Trophoblast cell (in vitro differentiated cells and primary cell): ENCODE measurements at regions not wholly inside any gene's neighbourhood (a gene's known extent, or its start where the extent isn't known, plus 50 kb on each side); places are given as distances from the start of the nearest gene placed in this dataset.
"Not testable (repeated sequence)": the region's sequence is repeated elsewhere in the genome, so short reads cannot be mapped to it uniquely, and the experiment has no call there.

Experiments
- DNase-seq, 2 donors: peaks; one replicate each; pipeline ENCODE4 v3.0.0-alpha.2; 2016
- H2AFZ ChIP-seq: 2 replicates; pipeline ENCODE4 v1.6.1; 2013; ENCODE audit warnings: low read length, moderate library complexity, mild to moderate bottlenecking; ENCODE audit not compliant: insufficient read depth, poor library complexity
- H2AK5ac ChIP-seq: 2 replicates; pipeline ENCODE4 v1.6.1; 2013; ENCODE audit warnings: mild to moderate bottlenecking, low read length
- H2BK120ac ChIP-seq: 2 replicates; pipeline ENCODE4 v1.6.1; 2013; ENCODE audit warnings: low read length, mild to moderate bottlenecking, moderate library complexity; ENCODE audit not compliant: insufficient read depth, poor library complexity
- H2BK12ac ChIP-seq: 2 replicates; pipeline ENCODE4 v1.6.1; 2013; ENCODE audit warnings: mild to moderate bottlenecking, low read length, moderate library complexity
- H2BK5ac ChIP-seq: 2 replicates; pipeline ENCODE4 v1.6.1; 2013; ENCODE audit warnings: low read length, low read depth, moderate library complexity, mild to moderate bottlenecking; ENCODE audit not compliant: poor library complexity
- H3K14ac ChIP-seq: 2 replicates; pipeline ENCODE4 v1.6.1; 2013; ENCODE audit warnings: mild to moderate bottlenecking, low read length
- H3K18ac ChIP-seq: 2 replicates; pipeline ENCODE4 v1.6.1; 2013; ENCODE audit warnings: mild to moderate bottlenecking, low read length
- H3K23ac ChIP-seq: 2 replicates; pipeline ENCODE4 v1.6.1; 2013; ENCODE audit warnings: low read length
- H3K27ac ChIP-seq: 2 replicates; pipeline ENCODE4 v1.5.1; 2013; ENCODE audit warnings: low read depth, mild to moderate bottlenecking, inconsistent platforms, low read length, moderate library complexity
- H3K27me3 ChIP-seq: 2 replicates; pipeline ENCODE4 v1.6.1; 2013; ENCODE audit warnings: inconsistent platforms, mild to moderate bottlenecking, low read length, moderate library complexity; ENCODE audit not compliant: insufficient read depth
- H3K36me3 ChIP-seq, 2 experiments: 1 replicate in 1 of 2; 2 replicates in 1 of 2; pipeline ENCODE4 v1.6.1; 2013; ENCODE audit warnings: low read length in 2 of 2, mild to moderate bottlenecking in 2 of 2, moderate library complexity in 1 of 2; ENCODE audit not compliant: insufficient read depth in 2 of 2, control insufficient read depth in 1 of 2
- H3K4ac ChIP-seq: 2 replicates; pipeline ENCODE4 v1.6.1; 2013; ENCODE audit warnings: low read depth, mild to moderate bottlenecking, low read length, moderate library complexity
- H3K4me1 ChIP-seq, 2 experiments: 1 replicate in 1 of 2; 2 replicates in 1 of 2; pipeline ENCODE4 v1.6.1; 2013; ENCODE audit warnings: low read length in 2 of 2, mild to moderate bottlenecking in 2 of 2, moderate library complexity in 1 of 2; ENCODE audit not compliant: insufficient read depth in 2 of 2, control insufficient read depth in 1 of 2
- H3K4me2 ChIP-seq: 2 replicates; pipeline ENCODE4 v1.6.1; 2013; ENCODE audit warnings: inconsistent platforms, mild to moderate bottlenecking, low read length, moderate library complexity
- H3K4me3 ChIP-seq: 2 replicates; pipeline ENCODE4 v1.5.1; 2013; ENCODE audit warnings: mild to moderate bottlenecking, low read depth, low read length, inconsistent platforms
- H3K79me1 ChIP-seq: one replicate; pipeline ENCODE4 v1.6.1; 2013; ENCODE audit warnings: low read length
- H3K79me2 ChIP-seq: 2 replicates; pipeline ENCODE4 v1.6.1; 2013; ENCODE audit warnings: low read length, mild to moderate bottlenecking; ENCODE audit not compliant: control insufficient read depth, insufficient read depth, poor library complexity
- H3K9ac ChIP-seq: 2 replicates; pipeline ENCODE4 v1.6.1; 2013; ENCODE audit warnings: mild to moderate bottlenecking, low read length
- H3K9me3 ChIP-seq: 2 replicates; pipeline ENCODE4 v1.6.1; 2013; ENCODE audit warnings: low read depth, mild to moderate bottlenecking, control low read depth, inconsistent platforms, low read length; ENCODE audit not compliant: insufficient read depth
- H4K12ac ChIP-seq: 2 replicates; pipeline ENCODE4 v1.6.1; 2013; ENCODE audit warnings: low read depth, mild to moderate bottlenecking, low read length, moderate library complexity
- H4K8ac ChIP-seq: 2 replicates; pipeline ENCODE4 v1.6.1; 2013; ENCODE audit warnings: low read depth, mild to moderate bottlenecking, low read length, moderate library complexity
- H4K91ac ChIP-seq: one replicate; pipeline ENCODE4 v1.6.1; 2013; ENCODE audit warnings: low read depth, mild to moderate bottlenecking, low read length, moderate library complexity
- WGBS: extraction: QIAGEN DNeasy Blood & Tissue Kit; methylation state at CpG from one replicate; pipeline ENCODE4 v1.1.7; 2013; ENCODE audit warnings: missing lambda C conversion rate; ENCODE audit not compliant: insufficient read length, insufficient coverage; ENCODE audit errors: extremely low coverage; 5-methylcytosine and 5-hydroxymethylcytosine counted together

DNA sequence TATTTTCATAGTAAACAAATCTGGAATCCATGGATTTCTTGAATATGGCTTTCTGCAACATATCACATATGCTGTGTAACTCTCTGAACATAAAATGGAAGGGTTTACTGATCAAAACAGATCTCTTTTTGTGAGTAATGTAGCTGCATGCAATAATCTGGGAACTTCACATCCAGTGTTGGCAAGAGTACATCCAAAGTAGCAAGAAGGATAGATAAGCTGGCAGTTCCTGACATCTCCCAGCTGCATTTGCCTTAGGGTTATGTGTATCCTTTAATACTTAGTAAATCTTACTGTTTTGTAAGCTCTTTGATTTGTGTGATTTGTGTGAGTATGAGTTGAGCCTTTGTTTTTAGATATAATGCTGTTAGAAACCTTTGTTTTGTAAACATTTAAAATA, 280.4 kb upstream of the CNTN5 start:
- no peak overlapping the region for H4K8ac ChIP-seq
- no peaks in the 10 kb centered on the region for H3K79me1 ChIP-seq
- no peak overlapping the region for H2BK120ac ChIP-seq
- no peaks in the 10 kb centered on the region for H3K36me3 ChIP-seq
- H2BK5ac ChIP-seq: no peak overlapping the region
- H3K79me2 ChIP-seq: no peaks in the 10 kb centered on the region
- H2AFZ ChIP-seq: no peak overlapping the region
- H3K4me2 ChIP-seq: no peak overlapping the region
- H3K9ac ChIP-seq: no peak overlapping the region
- H2AK5ac ChIP-seq: no peak overlapping the region
- no peak overlapping the region for H3K4ac ChIP-seq
- no peak overlapping the region for H3K27ac ChIP-seq
- H2BK12ac ChIP-seq: no peak overlapping the region
- H3K14ac ChIP-seq: no peak overlapping the region
- no peak overlapping the region for H3K18ac ChIP-seq
- no peaks in the 10 kb centered on the region for H3K9me3 ChIP-seq
- no peak for DNase-seq
- no peaks in the 10 kb centered on the region for H3K27me3 ChIP-seq
- no peak overlapping the region for H3K23ac ChIP-seq
- H3K4me3 ChIP-seq: no peak overlapping the region
- H4K12ac ChIP-seq: no peak overlapping the region
- H4K91ac ChIP-seq: no peak overlapping the region
- no peaks in the 10 kb centered on the region for H3K4me1 ChIP-seq

DNA sequence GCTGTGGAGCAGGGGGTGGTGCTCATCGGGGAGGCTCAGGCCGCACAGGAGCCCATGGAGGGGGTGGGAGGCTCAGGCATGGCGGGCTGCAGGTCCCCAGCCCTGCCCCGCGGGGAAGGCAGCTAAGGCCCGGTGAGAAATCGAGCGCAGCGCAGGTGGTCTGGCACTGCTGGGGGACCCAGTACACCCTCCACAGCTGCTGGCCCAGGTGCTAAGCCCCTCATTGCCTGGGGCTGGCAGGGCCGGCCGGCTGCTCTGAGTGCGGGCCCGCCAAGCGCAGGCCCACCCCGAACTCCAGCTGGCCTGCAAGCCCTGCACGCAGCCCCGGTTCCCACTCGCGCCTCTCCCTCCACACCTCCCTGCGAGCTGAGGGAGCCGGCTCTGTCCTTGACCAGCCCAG, 257.3 kb upstream of the CNTN5 start:
- H3K4me3 ChIP-seq, H3K36me3 ChIP-seq, H3K14ac ChIP-seq, H3K23ac ChIP-seq, H4K91ac ChIP-seq, H4K8ac ChIP-seq, H3K27me3 ChIP-seq, H3K4me2 ChIP-seq, H3K79me1 ChIP-seq, DNase-seq, H3K18ac ChIP-seq, H3K79me2 ChIP-seq, H3K9ac ChIP-seq, H3K4ac ChIP-seq, H2BK5ac ChIP-seq, H2AK5ac ChIP-seq, H3K9me3 ChIP-seq, H2BK120ac ChIP-seq, H4K12ac ChIP-seq, H3K4me1 ChIP-seq, H2BK12ac ChIP-seq, H3K27ac ChIP-seq, H2AFZ ChIP-seq: not testable (repeated sequence)
- no CpG with 5 or more reads among the region's 21 CpGs for WGBS

DNA sequence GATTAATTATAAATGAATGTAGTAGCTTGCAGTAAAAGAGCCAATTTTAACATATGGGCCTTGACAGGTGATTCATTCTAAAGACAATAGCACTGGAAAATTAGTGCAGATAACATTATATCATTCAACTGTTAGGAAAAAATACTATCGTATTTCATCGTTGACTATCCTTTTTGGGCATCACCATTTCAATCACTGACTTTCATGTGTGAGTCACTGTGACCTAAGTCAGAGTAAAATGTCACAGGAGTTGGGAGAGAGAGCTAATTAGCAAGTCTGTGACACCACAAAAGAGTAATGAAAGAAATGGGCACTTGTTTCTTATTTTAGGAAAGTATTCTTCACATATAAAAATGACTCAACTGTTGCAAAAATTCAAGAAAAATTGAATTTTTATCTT, 253.8 kb upstream of the CNTN5 start:
- Histone ChIP-seq H3K4me2 (no peak overlapping the region), H4K91ac (no peak overlapping the region), H3K4me3 (no peak overlapping the region), H3K9me3 (peaks cover 2% of the 10 kb centered on the region), H2AK5ac (no peak overlapping the region), H3K23ac (no peak overlapping the region), H3K27ac (no peak overlapping the region), H2BK12ac (no peak overlapping the region), H3K79me2 (no peaks in the 10 kb centered on the region), H2BK5ac (no peak overlapping the region), H3K36me3 (no peaks in the 10 kb centered on the region), H3K9ac (no peak overlapping the region), H3K4me1 (no peaks in the 10 kb centered on the region), H3K18ac (no peak overlapping the region), H3K27me3 (no peaks in the 10 kb centered on the region), H3K79me1 (no peaks in the 10 kb centered on the region), H2AFZ (no peak overlapping the region), H2BK120ac (no peak overlapping the region), H4K12ac (no peak overlapping the region), H3K4ac (no peak overlapping the region), H3K14ac (no peak overlapping the region), H4K8ac (no peak overlapping the region)
- WGBS: no CpG with 5 or more reads among the region's 2 CpGs
- no peak for DNase-seq

DNA sequence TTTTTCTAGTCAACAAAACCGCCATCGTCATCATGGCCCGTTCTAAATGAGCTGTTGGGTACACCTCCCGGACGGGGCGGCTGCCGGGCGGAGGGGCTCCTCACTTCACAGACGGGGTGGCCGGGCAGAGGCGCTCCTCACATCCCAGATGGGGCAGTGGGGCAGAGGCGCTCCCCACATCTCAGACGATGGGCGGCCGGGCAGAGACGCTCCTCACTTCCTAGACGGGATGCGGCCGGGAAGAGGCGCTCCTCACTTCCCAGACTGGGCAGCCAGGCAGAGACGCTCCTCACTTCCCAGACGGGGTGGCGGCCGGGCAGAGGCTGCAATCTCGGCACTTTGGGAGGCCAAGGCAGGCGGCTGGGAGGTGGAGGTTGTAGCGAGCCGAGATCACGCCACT, 250.7 kb upstream of the CNTN5 start:
- H4K8ac ChIP-seq, DNase-seq, H3K4me1 ChIP-seq, H2BK12ac ChIP-seq, H3K18ac ChIP-seq, H2AK5ac ChIP-seq, H3K27me3 ChIP-seq, H3K9me3 ChIP-seq, H3K79me1 ChIP-seq, H3K9ac ChIP-seq, H4K91ac ChIP-seq, H4K12ac ChIP-seq, H3K14ac ChIP-seq, H2BK120ac ChIP-seq, H3K36me3 ChIP-seq, H3K4me3 ChIP-seq, H3K4me2 ChIP-seq, H2AFZ ChIP-seq, H3K4ac ChIP-seq, H3K27ac ChIP-seq, H3K23ac ChIP-seq, H3K79me2 ChIP-seq, H2BK5ac ChIP-seq: not testable (repeated sequence)
- no CpG with 5 or more reads among the region's 29 CpGs for WGBS

- Histone ChIP-seq H4K91ac (no peak overlapping the region), H3K9ac (no peak overlapping the region), H3K4ac (no peak overlapping the region), H3K79me1 (no peaks in the 10 kb centered on the region), H2BK12ac (no peak overlapping the region), H2BK5ac (no peak overlapping the region), H3K18ac (no peak overlapping the region), H2BK120ac (no peak overlapping the region), H3K23ac (no peak overlapping the region), H3K4me1 (no peaks in the 10 kb centered on the region), H3K14ac (no peak overlapping the region), H3K9me3 (no peaks in the 10 kb centered on the region), H3K27ac (no peak overlapping the region), H3K4me2 (no peak overlapping the region), H2AFZ (no peak overlapping the region), H2AK5ac (no peak overlapping the region), H3K27me3 (no peaks in the 10 kb centered on the region), H4K8ac (no peak overlapping the region), H3K79me2 (no peaks in the 10 kb centered on the region), H3K4me3 (no peak overlapping the region), H4K12ac (no peak overlapping the region), H3K36me3 (no peaks in the 10 kb centered on the region)
- DNase-seq: no peak
- WGBS: no CpG with 5 or more reads among the region's 4 CpGs
Observed at GRCh38 chr11:98771791-98772190, 249.0 kb upstream of the CNTN5 start.
